ENCODE measurements at regions not wholly inside any gene's neighbourhood (a gene's known extent, or its start where the extent isn't known, plus 50 kb on each side); places are given as distances from the start of the nearest gene placed in this dataset.

- Histone ChIP-seq H3K36me3 (ENCODE audit: control insufficient read depth, insufficient read depth, low read length) (no peaks in the 10 kb centered on the region), H3K4me3 (ENCODE audit: low read depth, low read length) (no peak overlapping the region), H3K27me3 (ENCODE audit: control insufficient read depth, insufficient read depth, low read length) (0 out of 2 replicates have a peak, but pooled peaks cover 2% of the 10 kb centered on the region)
- DNase-seq (ENCODE audit: low read depth) = no peak
- ChIA-PET POLR2A (no interaction called here), CTCF (no interaction called here)
- no peak for TF ChIP-seq CTCF (IDR thresholded peaks at IDR 0.05; ENCODE audit: insufficient read depth, low read depth, low read length)
Observed at GRCh38 chr17:79420318-79421243, 190.3 kb downstream of the RBFOX3 start.

GRCh38 chr17:79417476-79417988, 193.3 kb downstream of the RBFOX3 start:
- no peak overlapping the region for H3K4me3 ChIP-seq (ENCODE audit: low read depth, low read length)
- ChIA-PET POLR2A (no interaction called here), CTCF (interaction anchor here (0.7 kb wide), 1 partner anchor 22 kb away, joined by 3 read pairs; no protein-coding TSS in a partner anchor)
- TF ChIP-seq CTCF (IDR thresholded peaks at IDR 0.05; ENCODE audit: insufficient read depth, low read depth, low read length) = no peak
- no peaks in the 10 kb centered on the region for H3K36me3 ChIP-seq (ENCODE audit: control insufficient read depth, insufficient read depth, low read length)
- 0 out of 2 replicates have a peak, but pooled peaks cover 2% of the 10 kb centered on the region for H3K27me3 ChIP-seq (ENCODE audit: control insufficient read depth, insufficient read depth, low read length)
- no peak for DNase-seq (ENCODE audit: low read depth)

- POLR2A ChIA-PET = no interaction called here
- CTCF ChIA-PET = interaction anchor here (1.1 kb wide), 1 partner anchor 22 kb away, joined by 3 read pairs; no protein-coding TSS in a partner anchor
- no peak for DNase-seq (ENCODE audit: low read depth)
- Histone ChIP-seq H3K4me3 (ENCODE audit: low read depth, low read length) (no peak overlapping the region), H3K27me3 (ENCODE audit: control insufficient read depth, insufficient read depth, low read length) (0 out of 2 replicates have a peak, but pooled peaks cover 2% of the 10 kb centered on the region), H3K36me3 (ENCODE audit: control insufficient read depth, insufficient read depth, low read length) (no peaks in the 10 kb centered on the region)
- TF ChIP-seq CTCF (IDR thresholded peaks at IDR 0.05; ENCODE audit: insufficient read depth, low read depth, low read length) = no peak
Observed at GRCh38 chr17:79415909-79416308, 194.9 kb downstream of the RBFOX3 start.

- H3K27me3 ChIP-seq (ENCODE audit: control insufficient read depth, insufficient read depth, low read length) = peaks cover 2% of the 10 kb centered on the region; the same call in 1 of the 2 replicates
- DNase-seq (ENCODE audit: low read depth) = no peak
- ChIA-PET POLR2A (no interaction called here), CTCF (interaction anchor here (2.1 kb wide), 1 partner anchor 15 kb away, joined by 8 read pairs; no protein-coding TSS in a partner anchor)
- TF ChIP-seq CTCF (IDR thresholded peaks at IDR 0.05; ENCODE audit: insufficient read depth, low read depth, low read length) = no peak
- H3K4me3 ChIP-seq (ENCODE audit: low read depth, low read length) = no peak overlapping the region
- no peaks in the 10 kb centered on the region for H3K36me3 ChIP-seq (ENCODE audit: control insufficient read depth, insufficient read depth, low read length)
Observed at GRCh38 chr17:79415365-79415764, 195.5 kb downstream of the RBFOX3 start.

- CTCF ChIA-PET = interaction anchor here (1.2 to 2.1 kb wide), 2 partner anchors 14 to 22 kb away, joined by 3 to 8 read pairs; no protein-coding TSS in a partner anchor
- POLR2A ChIA-PET = no interaction called here
Observed at GRCh38 chr17:79414793-79415211, 196.0 kb downstream of the RBFOX3 start.

More at GRCh38 chr17:79414793-79415211, 196.0 kb downstream of the RBFOX3 start:
- H3K4me3 ChIP-seq (ENCODE audit: low read depth, low read length) = no peak overlapping the region
- TF ChIP-seq CTCF (IDR thresholded peaks at IDR 0.05; ENCODE audit: insufficient read depth, low read depth, low read length) = no peak
- peaks cover 2% of the 10 kb centered on the region; the same call in 1 of the 2 replicates for H3K27me3 ChIP-seq (ENCODE audit: control insufficient read depth, insufficient read depth, low read length)
- H3K36me3 ChIP-seq (ENCODE audit: control insufficient read depth, insufficient read depth, low read length) = no peaks in the 10 kb centered on the region
- no peak for DNase-seq (ENCODE audit: low read depth)

All from BJ (cell line).